ENCODE measurements at regions not wholly inside any gene's neighbourhood (a gene's known extent, or its start where the extent isn't known, plus 50 kb on each side); places are given as distances from the start of the nearest gene placed in this dataset.

- no peak overlapping the region for H2BK15ac ChIP-seq (ENCODE audit: low read depth, poor library complexity, severe bottlenecking)
- no peak overlapping the region for H3K23ac ChIP-seq (ENCODE audit: low read length in 2 of 2)
- no peak overlapping the region for H3K4me2 ChIP-seq (ENCODE audit: low read length, poor library complexity, severe bottlenecking)
- 95% methylated on average over 5 of the region's 5 CpGs for WGBS
- H3K9me3 ChIP-seq (ENCODE audit: control insufficient read depth, low read length) = no peaks in the 10 kb centered on the region
- no peak overlapping the region for H3K18ac ChIP-seq (ENCODE audit: low read depth in 1 of 2, low read length in 2 of 2)
- H3K14ac ChIP-seq (ENCODE audit: low read length in 2 of 2) = no peak overlapping the region
- H3K4me3 ChIP-seq (ENCODE audit: insufficient read depth in 1 of 2, low read depth in 1 of 2, low read length in 2 of 2) = no peak overlapping the region
- H3K36me3 ChIP-seq (ENCODE audit: control insufficient read depth in 1 of 2, insufficient read depth in 2 of 2, low read depth in 1 of 2, low read length in 2 of 2) = no peaks in the 10 kb centered on the region
- no peak overlapping the region for H2BK5ac ChIP-seq (ENCODE audit: low read depth, low read length, poor library complexity, severe bottlenecking)
- H3K79me1 ChIP-seq (replicated peaks; ENCODE audit: low read length, poor library complexity, severe bottlenecking) = no peaks in the 10 kb centered on the region
- H3K27ac ChIP-seq (ENCODE audit: low read length, poor library complexity, severe bottlenecking) = no peak overlapping the region
- no peak overlapping the region for H2BK120ac ChIP-seq (ENCODE audit: low read depth, low read length)
- H2BK12ac ChIP-seq (ENCODE audit: low read length in 2 of 2) = no peak overlapping the region
- no peak overlapping the region for H3K4ac ChIP-seq (ENCODE audit: low read depth in 1 of 2, low read length in 2 of 2)
- H2AK5ac ChIP-seq (ENCODE audit: low read length, severe bottlenecking) = no peak overlapping the region
- H3K27me3 ChIP-seq (ENCODE audit: control insufficient read depth in 1 of 2, insufficient read depth in 1 of 2, low read length in 2 of 2) = peaks cover 0 to 17% of the 10 kb centered on the region in 2 experiments
- H4K91ac ChIP-seq (ENCODE audit: low read length) = no peak overlapping the region
- peaks cover 5% of the 10 kb centered on the region for H3K4me1 ChIP-seq (ENCODE audit: control insufficient read depth, insufficient read depth, low read depth, low read length)
- no peak overlapping the region for H3K9ac ChIP-seq (ENCODE audit: low read length)
- H2AFZ ChIP-seq (ENCODE audit: low read depth, low read length) = no peak overlapping the region
- no peak for DNase-seq
- H4K8ac ChIP-seq (ENCODE audit: low read length) = no peak overlapping the region
Measured at GRCh38 chr20:11210611-11211010, 536.8 kb upstream of the JAG1 start.

- H3K4me2 ChIP-seq (ENCODE audit: low read length, poor library complexity, severe bottlenecking) = no peak overlapping the region
- peaks cover 0 to 17% of the 10 kb centered on the region in 2 experiments for H3K27me3 ChIP-seq (ENCODE audit: control insufficient read depth in 1 of 2, insufficient read depth in 1 of 2, low read length in 2 of 2)
- no peaks in the 10 kb centered on the region for H3K79me1 ChIP-seq (replicated peaks; ENCODE audit: low read length, poor library complexity, severe bottlenecking)
- H2BK5ac ChIP-seq (ENCODE audit: low read depth, low read length, poor library complexity, severe bottlenecking) = no peak overlapping the region
- H3K4me1 ChIP-seq (ENCODE audit: control insufficient read depth, insufficient read depth, low read depth, low read length) = peaks cover 6% of the 10 kb centered on the region
- H2BK120ac ChIP-seq (ENCODE audit: low read depth, low read length) = no peak overlapping the region
- H3K18ac ChIP-seq (ENCODE audit: low read depth in 1 of 2, low read length in 2 of 2) = no peak overlapping the region
- no peaks in the 10 kb centered on the region for H3K36me3 ChIP-seq (ENCODE audit: control insufficient read depth in 1 of 2, insufficient read depth in 2 of 2, low read depth in 1 of 2, low read length in 2 of 2)
- no peak overlapping the region for H3K23ac ChIP-seq (ENCODE audit: low read length in 2 of 2)
- H4K8ac ChIP-seq (ENCODE audit: low read length) = no peak overlapping the region
- DNase-seq = no peak
- no peak overlapping the region for H3K14ac ChIP-seq (ENCODE audit: low read length in 2 of 2)
- no peaks in the 10 kb centered on the region for H3K9me3 ChIP-seq (ENCODE audit: control insufficient read depth, low read length)
- H2BK15ac ChIP-seq (ENCODE audit: low read depth, poor library complexity, severe bottlenecking) = no peak overlapping the region
- no peak overlapping the region for H3K4me3 ChIP-seq (ENCODE audit: insufficient read depth in 1 of 2, low read depth in 1 of 2, low read length in 2 of 2)
- H2BK12ac ChIP-seq (ENCODE audit: low read length in 2 of 2) = no peak overlapping the region
- H3K27ac ChIP-seq (ENCODE audit: low read length, poor library complexity, severe bottlenecking) = no peak overlapping the region
- H2AK5ac ChIP-seq (ENCODE audit: low read length, severe bottlenecking) = no peak overlapping the region
- WGBS = 90% methylated on average over 3 of the region's 3 CpGs
- no peak overlapping the region for H3K4ac ChIP-seq (ENCODE audit: low read depth in 1 of 2, low read length in 2 of 2)
- H3K9ac ChIP-seq (ENCODE audit: low read length) = no peak overlapping the region
- H2AFZ ChIP-seq (ENCODE audit: low read depth, low read length) = no peak overlapping the region
- H4K91ac ChIP-seq (ENCODE audit: low read length) = no peak overlapping the region
Measured at GRCh38 chr20:11212272-11212671, 538.5 kb upstream of the JAG1 start.

- Histone ChIP-seq H3K27ac (ENCODE audit: low read length, poor library complexity, severe bottlenecking) (no peak overlapping the region), H4K8ac (ENCODE audit: low read length) (no peak overlapping the region), H3K4me1 (ENCODE audit: control insufficient read depth, insufficient read depth, low read depth, low read length) (peaks cover 4% of the 10 kb centered on the region), H2AFZ (ENCODE audit: low read depth, low read length) (no peak overlapping the region), H4K91ac (ENCODE audit: low read length) (no peak overlapping the region), H3K27me3 (ENCODE audit: control insufficient read depth in 1 of 2, insufficient read depth in 1 of 2, low read length in 2 of 2) (peaks cover 0 to 17% of the 10 kb centered on the region in 2 experiments), H3K36me3 (ENCODE audit: control insufficient read depth in 1 of 2, insufficient read depth in 2 of 2, low read depth in 1 of 2, low read length in 2 of 2) (no peaks in the 10 kb centered on the region), H3K14ac (ENCODE audit: low read length in 2 of 2) (no peak overlapping the region), H2BK5ac (ENCODE audit: low read depth, low read length, poor library complexity, severe bottlenecking) (no peak overlapping the region), H2BK120ac (ENCODE audit: low read depth, low read length) (no peak overlapping the region), H2BK12ac (ENCODE audit: low read length in 2 of 2) (no peak overlapping the region), H3K4ac (ENCODE audit: low read depth in 1 of 2, low read length in 2 of 2) (no peak overlapping the region), H2BK15ac (ENCODE audit: low read depth, poor library complexity, severe bottlenecking) (no peak overlapping the region), H3K4me2 (ENCODE audit: low read length, poor library complexity, severe bottlenecking) (no peak overlapping the region), H3K23ac (ENCODE audit: low read length in 2 of 2) (no peak overlapping the region), H3K4me3 (ENCODE audit: insufficient read depth in 1 of 2, low read depth in 1 of 2, low read length in 2 of 2) (no peak overlapping the region), H3K9me3 (ENCODE audit: control insufficient read depth, low read length) (no peaks in the 10 kb centered on the region), H3K9ac (ENCODE audit: low read length) (no peak overlapping the region), H2AK5ac (ENCODE audit: low read length, severe bottlenecking) (no peak overlapping the region), H3K79me1 (replicated peaks; ENCODE audit: low read length, poor library complexity, severe bottlenecking) (no peaks in the 10 kb centered on the region), H3K18ac (ENCODE audit: low read depth in 1 of 2, low read length in 2 of 2) (no peak overlapping the region)
- WGBS = 88% methylated on average over 5 of the region's 5 CpGs
- DNase-seq = no peak
Measured at GRCh38 chr20:11212902-11213301, 539.1 kb upstream of the JAG1 start.

GRCh38 chr20:11214256-11214840 is 540.5 kb upstream of the JAG1 start:
- Histone ChIP-seq H3K79me1 (replicated peaks; ENCODE audit: low read length, poor library complexity, severe bottlenecking) (no peaks in the 10 kb centered on the region), H2BK120ac (ENCODE audit: low read depth, low read length) (no peak overlapping the region), H2AFZ (ENCODE audit: low read depth, low read length) (no peak overlapping the region), H3K18ac (ENCODE audit: low read depth in 1 of 2, low read length in 2 of 2) (peak overlapping the region in 1 of 2 experiments; percentile 37), H3K36me3 (ENCODE audit: control insufficient read depth in 1 of 2, insufficient read depth in 2 of 2, low read depth in 1 of 2, low read length in 2 of 2) (no peaks in the 10 kb centered on the region), H3K4me1 (ENCODE audit: control insufficient read depth, insufficient read depth, low read depth, low read length) (peaks cover 4% of the 10 kb centered on the region), H3K9ac (ENCODE audit: low read length) (no peak overlapping the region), H2BK15ac (ENCODE audit: low read depth, poor library complexity, severe bottlenecking) (no peak overlapping the region), H4K91ac (ENCODE audit: low read length) (no peak overlapping the region), H3K4me2 (ENCODE audit: low read length, poor library complexity, severe bottlenecking) (no peak overlapping the region), H3K4ac (ENCODE audit: low read depth in 1 of 2, low read length in 2 of 2) (no peak overlapping the region), H3K9me3 (ENCODE audit: control insufficient read depth, low read length) (no peaks in the 10 kb centered on the region), H3K14ac (ENCODE audit: low read length in 2 of 2) (no peak overlapping the region), H3K4me3 (ENCODE audit: insufficient read depth in 1 of 2, low read depth in 1 of 2, low read length in 2 of 2) (no peak overlapping the region), H4K8ac (ENCODE audit: low read length) (no peak overlapping the region), H2BK5ac (ENCODE audit: low read depth, low read length, poor library complexity, severe bottlenecking) (no peak overlapping the region), H3K23ac (ENCODE audit: low read length in 2 of 2) (no peak overlapping the region), H3K27me3 (ENCODE audit: control insufficient read depth in 1 of 2, insufficient read depth in 1 of 2, low read length in 2 of 2) (peaks cover 0 to 17% of the 10 kb centered on the region in 2 experiments), H2BK12ac (ENCODE audit: low read length in 2 of 2) (no peak overlapping the region), H3K27ac (ENCODE audit: low read length, poor library complexity, severe bottlenecking) (no peak overlapping the region), H2AK5ac (ENCODE audit: low read length, severe bottlenecking) (no peak overlapping the region)
- no peak for DNase-seq
- WGBS = 88% methylated on average over 3 of the region's 6 CpGs

Data from mesenchymal stem cell (in vitro differentiated cells and primary cell).